Fibroblast of the conjunctiva (primary cell): ENCODE measurements at regions not wholly inside any gene's neighbourhood (a gene's known extent, or its start where the extent isn't known, plus 50 kb on each side); places are given as distances from the start of the nearest gene placed in this dataset.
"Not testable (repeated sequence)": the region's sequence is repeated elsewhere in the genome, so short reads cannot be mapped to it uniquely, and the experiment has no call there.

Source experiments
- DNase-seq: peaks from one replicate; pipeline ENCODE4 v3.0.0-alpha.2; 2010; ENCODE audit warnings: low read depth

DNA sequence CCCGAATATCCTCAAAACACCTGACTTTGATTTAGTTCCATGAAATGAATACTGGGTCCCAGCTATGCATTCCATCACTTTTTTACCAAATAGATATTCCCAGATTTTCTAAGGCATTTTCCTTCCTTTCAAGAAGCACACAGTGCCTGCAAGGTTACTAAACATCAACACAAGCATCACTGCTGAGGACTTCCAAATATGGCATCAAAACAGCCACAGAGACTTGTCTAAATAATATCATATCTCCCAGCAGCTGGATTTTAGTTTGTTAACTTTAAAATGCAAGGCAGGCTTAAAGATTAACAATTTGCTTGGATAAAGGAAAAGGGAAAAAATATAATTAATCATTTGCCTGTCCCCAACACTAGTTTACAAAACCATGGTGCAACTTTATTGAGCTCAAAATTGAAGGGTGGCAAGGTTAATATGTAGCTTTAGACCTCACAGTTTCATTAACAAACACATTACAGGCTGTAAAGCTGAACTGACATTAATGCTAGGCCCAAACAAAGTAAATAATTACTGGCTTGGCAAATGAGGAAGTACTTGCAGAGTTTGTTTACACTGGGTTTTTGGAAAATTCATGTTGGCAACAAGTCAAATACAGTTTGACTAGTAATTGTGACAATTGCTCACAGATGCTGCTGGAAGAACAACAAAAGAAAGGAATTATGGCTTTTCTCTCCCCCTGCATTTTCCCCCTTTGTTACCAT is 401.7 kb upstream of the CDIN1 start:
- DNase-seq: peak; percentile 32

DNA sequence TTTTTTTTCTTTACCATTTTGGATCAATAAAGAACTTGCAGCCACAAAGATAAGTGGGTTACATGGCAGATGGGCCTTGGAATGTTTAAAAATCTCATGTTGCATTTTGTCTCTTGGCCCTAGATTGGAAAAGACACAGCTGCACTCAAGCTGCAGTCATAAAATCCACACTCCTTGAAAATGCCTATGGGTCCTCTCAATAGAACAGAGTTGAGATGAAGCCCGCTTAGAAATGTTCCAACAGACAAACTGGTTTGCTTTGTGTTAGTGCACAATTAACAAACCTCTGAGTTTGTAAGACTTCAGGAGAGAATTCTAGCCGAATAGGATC is 401.2 kb upstream of the CDIN1 start:
- no peak for DNase-seq

DNA sequence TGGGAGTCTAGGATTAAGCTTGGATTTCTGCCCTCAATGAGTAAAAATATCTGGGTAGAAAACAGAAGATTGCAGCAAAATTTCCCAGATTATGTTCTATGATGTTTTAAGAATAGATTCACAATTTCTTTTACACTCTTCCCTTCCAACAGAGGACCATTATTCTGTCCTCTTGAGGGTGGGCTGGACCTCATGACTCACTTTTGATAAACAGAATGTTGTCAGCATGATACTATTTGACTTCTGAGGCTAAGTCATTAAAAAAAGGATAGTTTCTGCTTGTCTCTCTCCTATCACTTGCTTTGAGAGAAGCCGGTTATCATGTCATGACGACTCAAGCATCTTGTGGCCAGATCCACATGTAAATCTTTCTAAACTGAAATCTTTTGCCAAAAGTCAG is 396.2 kb upstream of the CDIN1 start:
- no peak for DNase-seq

- DNase-seq: no peak
These were observed 394.0 kb upstream of the CDIN1 start for GRCh38 chr15:36185438-36185837.

DNA sequence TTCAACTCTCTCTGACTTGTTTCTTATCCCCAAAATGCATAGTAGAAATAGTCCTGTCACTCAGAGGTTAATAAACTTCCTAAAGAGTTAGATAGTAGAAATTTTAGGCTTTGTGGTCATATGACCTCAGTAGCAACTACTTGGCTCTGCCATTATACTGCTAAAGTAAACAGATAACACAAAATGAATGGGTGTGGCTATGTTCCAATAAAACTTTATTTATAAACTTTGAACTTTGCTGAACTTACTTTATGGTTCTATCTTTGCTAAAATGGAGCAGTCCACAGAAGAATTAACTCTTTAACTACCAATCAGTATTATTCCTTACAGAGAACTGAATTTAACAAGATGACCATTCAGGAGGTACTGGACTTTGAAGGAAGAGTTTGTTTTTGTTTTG is 393.6 kb upstream of the CDIN1 start:
- DNase-seq: no peak

- DNase-seq: no peak
These were observed 393.1 kb upstream of the CDIN1 start for GRCh38 chr15:36186376-36186775.

- DNase-seq: no peak
These were observed 388.0 kb upstream of the CDIN1 start for GRCh38 chr15:36191459-36191858.

DNA sequence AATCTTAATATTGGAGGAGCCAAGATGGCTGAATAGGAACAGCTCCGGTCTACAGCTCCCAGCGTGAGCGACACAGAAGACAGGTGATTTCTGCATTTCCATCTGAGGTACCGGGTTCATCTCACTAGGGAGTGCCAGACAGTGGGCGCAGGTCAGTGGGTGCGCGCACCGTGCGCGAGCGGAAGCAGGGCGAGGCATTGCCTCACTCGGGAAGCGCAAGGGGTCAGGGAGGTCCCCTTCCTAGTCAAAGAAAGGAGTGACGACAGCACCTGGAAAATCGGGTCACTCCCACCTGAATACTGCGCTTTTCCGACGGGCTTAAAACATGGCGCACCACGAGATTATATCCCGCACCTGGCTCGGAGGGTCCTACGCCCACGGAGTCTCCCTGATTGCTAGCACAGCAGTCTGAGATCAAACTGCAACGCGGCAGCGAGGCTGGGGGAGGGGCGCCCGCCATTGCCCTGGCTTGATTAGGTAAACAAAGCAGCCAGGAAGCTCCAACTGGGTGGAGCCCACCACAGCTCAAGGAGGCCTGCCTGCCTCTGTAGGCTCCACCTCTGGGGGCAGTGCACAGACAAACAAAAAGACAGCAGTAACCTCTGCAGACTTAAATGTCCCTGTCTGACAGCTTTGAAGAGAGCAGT is 383.9 kb upstream of the CDIN1 start:
- DNase-seq: not testable (repeated sequence)

DNA sequence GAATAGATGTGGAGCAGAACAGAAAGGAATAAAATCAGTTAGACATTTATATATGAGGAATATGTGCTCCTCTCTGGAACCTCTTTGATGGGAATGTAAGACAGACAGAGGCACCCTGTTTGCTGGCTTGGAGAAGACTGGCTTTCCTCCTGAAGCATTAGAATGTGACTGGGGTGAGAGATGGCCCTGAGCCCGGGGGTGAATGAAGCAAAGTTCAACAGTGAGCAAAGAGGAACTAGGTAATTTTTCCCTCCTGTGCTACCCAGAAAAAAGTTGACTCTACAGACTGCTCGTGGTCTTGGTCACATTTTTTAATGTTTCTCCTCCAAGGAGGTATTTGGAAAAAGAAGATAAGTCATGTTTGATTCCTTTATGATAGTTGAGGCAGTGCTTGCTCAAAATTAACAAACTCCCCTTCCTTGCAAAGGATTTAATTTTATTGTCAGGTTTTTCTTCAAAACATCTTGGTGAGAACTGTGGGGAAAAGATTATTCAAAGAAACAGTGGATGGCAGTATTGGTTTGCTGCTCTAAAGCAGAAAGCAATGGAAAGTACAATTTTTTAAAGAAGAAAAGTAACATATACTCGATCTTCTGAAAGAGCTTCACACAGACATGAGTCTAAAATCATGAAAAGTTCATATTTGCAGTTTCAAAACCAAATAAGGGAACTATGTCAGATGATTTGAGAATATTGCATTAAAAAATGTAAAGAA is 370.4 kb upstream of the CDIN1 start:
- no peak for DNase-seq

DNA sequence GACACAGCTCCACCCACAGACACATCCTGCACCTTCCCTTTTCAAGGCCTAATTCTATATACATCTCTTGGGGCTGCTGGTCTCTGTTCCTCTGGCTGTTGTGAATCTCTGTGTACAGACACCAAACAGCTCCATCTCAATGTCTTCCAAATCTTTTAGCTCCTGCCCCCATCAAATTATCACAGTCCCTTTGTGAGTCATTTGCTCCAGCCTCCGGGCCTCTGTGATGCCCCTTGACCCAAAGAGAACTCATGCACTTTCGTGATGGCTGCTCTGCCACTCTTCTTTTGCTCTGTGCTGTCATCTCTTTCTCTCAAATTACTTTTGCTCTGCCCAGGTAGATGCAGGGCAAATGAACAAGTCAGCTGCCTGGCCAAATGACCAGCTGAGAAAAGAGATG is 369.0 kb upstream of the CDIN1 start:
- no peak for DNase-seq

DNA sequence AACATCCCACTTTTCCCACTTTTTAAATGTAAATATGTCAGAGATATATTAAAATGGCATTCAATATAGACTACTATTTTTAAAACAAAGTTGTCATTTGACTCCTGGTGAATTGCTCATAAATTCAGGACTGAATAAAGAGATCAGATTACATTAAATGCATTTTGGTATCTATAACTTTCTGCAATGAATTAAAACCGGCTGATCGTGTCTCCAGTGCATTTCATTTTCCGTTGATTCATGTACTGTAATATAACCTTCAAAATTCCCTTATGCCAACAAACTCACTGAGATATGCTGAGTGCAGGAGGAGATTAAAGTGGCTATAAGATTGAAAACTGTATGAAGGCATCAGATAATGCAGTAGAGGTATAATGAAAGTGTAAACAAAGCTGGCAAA is 361.1 kb upstream of the CDIN1 start:
- DNase-seq: no peak

DNA sequence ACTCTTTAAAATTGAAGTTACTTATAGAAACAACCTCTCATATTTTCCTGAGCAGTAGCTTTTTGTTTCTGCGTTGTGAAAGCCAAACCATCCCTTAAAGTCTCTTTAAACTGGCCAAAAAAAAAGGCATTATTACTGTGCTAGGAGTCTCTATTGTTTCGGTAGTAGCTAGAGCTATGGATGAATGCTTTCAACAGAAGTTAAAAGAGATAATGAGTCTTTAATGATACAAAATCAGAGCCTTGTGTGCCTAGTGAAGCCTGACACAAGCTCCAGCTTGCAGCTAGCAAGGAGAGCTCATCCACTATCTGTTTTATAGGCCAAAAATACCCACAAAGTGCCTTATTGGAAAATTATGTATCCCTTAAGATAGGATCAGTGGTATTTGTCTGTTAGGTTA is 360.4 kb upstream of the CDIN1 start:
- DNase-seq: no peak

GRCh38 chr15:36221992-36222391 is 357.4 kb upstream of the CDIN1 start:
- DNase-seq: no peak

DNA sequence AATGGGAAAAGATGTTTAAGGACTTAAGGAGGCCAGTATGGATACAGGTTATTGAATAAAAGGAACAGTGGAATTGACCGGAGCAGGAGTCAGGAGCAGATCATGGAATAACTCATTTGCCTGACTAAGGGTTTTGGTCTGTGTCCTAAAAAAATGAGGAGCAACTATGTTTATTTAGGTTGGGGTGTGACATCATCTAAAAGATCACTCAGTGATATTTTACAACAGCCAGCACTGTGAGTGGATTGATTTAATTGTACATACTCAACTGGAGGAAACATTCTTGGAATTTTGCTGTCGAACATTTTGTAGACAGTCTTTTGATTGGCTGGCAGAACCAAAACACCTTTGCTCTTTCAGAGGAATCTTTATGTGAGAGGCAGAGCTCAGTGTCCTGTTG is 348.6 kb upstream of the CDIN1 start:
- no peak for DNase-seq

DNA sequence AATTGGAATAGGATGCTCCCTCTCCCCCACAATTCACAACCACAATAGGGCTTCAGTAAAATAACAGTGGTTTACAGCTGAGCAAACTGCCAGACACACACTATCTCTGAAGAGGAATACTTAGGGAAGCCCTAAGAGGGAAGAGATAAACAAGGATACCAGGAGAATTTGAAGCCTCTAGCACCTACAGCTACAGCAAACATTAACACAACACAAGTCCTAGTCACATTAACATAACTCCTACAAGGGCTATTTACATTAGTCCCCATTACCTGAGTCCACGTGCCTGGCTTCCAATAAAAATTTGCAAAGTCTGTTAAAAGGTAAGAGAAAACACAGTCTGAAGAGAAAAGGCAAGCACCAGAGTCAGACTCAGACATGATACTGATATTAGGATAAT is 346.9 kb upstream of the CDIN1 start:
- no peak for DNase-seq

GRCh38 chr15:36234743-36235142 is 344.7 kb upstream of the CDIN1 start:
- no peak for DNase-seq

DNA sequence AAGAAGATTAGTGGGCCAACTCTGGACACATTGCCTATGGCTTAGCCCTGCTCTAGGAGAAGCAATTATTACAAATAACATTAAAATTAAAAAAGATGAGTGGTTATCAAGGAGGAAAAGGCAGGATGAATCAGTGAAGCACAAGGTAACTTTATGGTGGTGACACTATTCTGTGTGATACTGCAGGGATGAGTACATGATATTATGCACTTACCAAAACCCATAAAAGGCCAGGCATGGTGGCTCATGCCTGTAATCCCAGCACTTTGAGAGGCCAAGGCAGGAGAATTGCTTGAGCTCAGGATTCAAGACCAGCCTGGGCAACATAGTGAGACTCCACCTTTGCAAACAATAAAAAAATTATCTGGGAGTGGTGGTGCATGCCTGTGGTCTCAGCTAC is 344.3 kb upstream of the CDIN1 start:
- no peak for DNase-seq

DNA sequence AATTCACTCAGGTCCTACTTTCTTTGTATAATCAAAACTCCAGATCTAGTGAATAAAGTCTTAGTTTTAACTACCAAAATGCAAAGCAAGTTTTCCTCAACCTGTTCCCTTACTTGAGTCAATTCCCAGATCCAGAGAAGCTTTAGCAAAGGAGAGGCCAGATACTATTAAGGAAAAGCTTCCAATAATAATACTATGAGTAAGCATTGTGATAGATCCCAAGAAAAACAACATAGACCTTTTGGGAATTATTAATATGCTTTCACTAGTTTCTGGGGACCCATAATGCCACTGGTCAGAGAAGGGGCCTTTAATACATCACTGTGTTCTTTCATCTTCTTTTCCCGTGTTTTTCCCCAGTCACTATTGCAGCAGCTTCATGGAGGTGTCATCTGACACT is 339.9 kb upstream of the CDIN1 start:
- no peak for DNase-seq

DNA sequence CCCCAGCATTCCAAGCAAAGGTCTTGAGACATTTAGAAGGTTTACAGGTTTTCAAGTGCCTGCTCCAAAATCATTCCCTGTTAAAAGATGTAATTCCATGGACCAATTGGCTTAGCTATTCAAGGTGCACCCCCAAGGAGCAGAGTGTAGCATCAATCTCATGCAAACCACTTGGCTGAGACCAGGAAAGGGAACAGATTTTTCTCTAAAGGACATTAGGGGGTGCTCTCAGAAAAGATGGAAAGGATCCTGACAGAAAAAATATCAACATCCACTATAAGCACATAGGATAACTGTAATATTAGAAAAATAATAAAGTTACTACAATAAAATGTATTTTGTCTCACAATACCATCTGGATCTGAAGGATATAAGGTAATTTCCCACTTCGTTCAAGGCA is 328.0 kb upstream of the CDIN1 start:
- no peak for DNase-seq

GRCh38 chr15:36252146-36252711 is 327.2 kb upstream of the CDIN1 start:
- DNase-seq: no peak

- no peak for DNase-seq
These were observed 325.0 kb upstream of the CDIN1 start for GRCh38 chr15:36254426-36254825.

DNA sequence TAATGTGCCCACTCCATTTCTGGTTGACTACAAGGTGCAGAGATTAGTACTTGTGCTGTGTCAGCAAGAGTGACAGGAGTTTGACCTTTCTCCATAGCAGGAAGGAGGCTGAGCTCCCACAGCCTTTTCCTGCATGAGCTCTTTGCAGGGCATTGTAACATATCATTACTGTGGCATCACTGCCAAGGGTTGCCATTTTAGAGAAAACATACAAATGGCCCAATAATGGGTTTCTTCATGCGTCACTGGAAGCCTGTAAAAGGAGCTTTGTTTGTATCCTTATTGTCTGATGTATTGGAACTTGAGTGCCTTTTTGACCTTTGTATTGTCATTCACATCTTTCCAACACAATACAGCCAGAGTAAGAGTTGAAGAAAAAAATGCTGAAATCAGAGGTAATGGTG is 323.0 kb upstream of the CDIN1 start:
- no peak for DNase-seq

DNA sequence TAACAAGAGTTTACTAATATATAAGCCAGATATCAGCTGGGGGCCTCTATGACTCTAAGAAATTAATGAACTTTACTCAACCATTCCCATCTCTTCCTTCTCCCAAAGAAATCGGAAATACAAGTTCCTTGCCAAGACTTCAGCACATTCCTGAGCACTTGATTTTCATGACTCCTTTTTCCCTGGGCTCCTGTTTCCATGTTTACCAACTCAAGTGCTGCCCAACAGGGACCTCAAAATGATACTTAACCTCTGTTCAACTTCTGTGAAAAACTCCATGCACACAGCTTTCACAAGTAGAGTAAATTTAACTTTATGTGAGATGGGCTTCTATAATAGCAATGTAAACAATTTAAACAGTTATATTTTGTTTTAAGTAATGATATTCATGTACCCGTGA is 315.8 kb upstream of the CDIN1 start:
- no peak for DNase-seq
